Liver (tissue), 8 donors: ENCODE measurements at regions not wholly inside any gene's neighbourhood (a gene's known extent, or its start where the extent isn't known, plus 50 kb on each side); places are given as distances from the start of the nearest gene placed in this dataset.

Experiments used
- DNase-seq: peaks from one replicate; pipeline ENCODE4 v3.0.0-alpha.2; 2017; ENCODE audit warnings: low spot score
- H3K27ac ChIP-seq, 2 donors: one replicate each; pipeline ENCODE4 v1.7.0; 2013; ENCODE audit warnings: inconsistent platforms in 2 of 2, low read length in 2 of 2, control low read depth in 1 of 2, low read depth in 1 of 2, mild to moderate bottlenecking in 1 of 2
- H3K27me3 ChIP-seq, 4 donors: one replicate each; pipeline versions ENCODE4 v1.6.1 to v1.7.0; 2013; ENCODE audit warnings: low read length in 3 of 4, inconsistent platforms in 1 of 4, mild to moderate bottlenecking in 1 of 4, moderate library complexity in 1 of 4; ENCODE audit not compliant: control insufficient read depth in 4 of 4, insufficient read depth in 4 of 4
- H3K36me3 ChIP-seq, 4 donors: one replicate each; pipeline versions ENCODE4 v1.6.1 to v1.7.0; 2013; ENCODE audit warnings: low read length in 3 of 4, mild to moderate bottlenecking in 3 of 4, low read depth in 1 of 4, moderate library complexity in 1 of 4; ENCODE audit not compliant: control insufficient read depth in 4 of 4, insufficient read depth in 3 of 4
- H3K4me1 ChIP-seq, 4 donors: one replicate each; pipeline versions ENCODE4 v1.6.1 to v1.7.0; 2013; ENCODE audit warnings: low read length in 3 of 4, mild to moderate bottlenecking in 3 of 4, moderate library complexity in 1 of 4; ENCODE audit not compliant: control insufficient read depth in 4 of 4, insufficient read depth in 4 of 4
- H3K4me3 ChIP-seq, 3 donors: one replicate each; pipeline versions ENCODE4 v1.6.1 to v1.7.0; 2013; ENCODE audit warnings: low read length in 3 of 3, control low read depth in 1 of 3, low read depth in 1 of 3, mild to moderate bottlenecking in 1 of 3
- H3K9ac ChIP-seq, 2 donors: one replicate each; pipeline ENCODE4 v1.7.0; 2013; ENCODE audit warnings: low read length in 2 of 2, mild to moderate bottlenecking in 2 of 2, moderate library complexity in 2 of 2, control low read depth in 1 of 2, low read depth in 1 of 2
- H3K9me3 ChIP-seq, 4 donors: one replicate each; pipeline versions ENCODE4 v1.6.1 to v1.7.0; 2013; ENCODE audit warnings: low read length in 3 of 4; ENCODE audit not compliant: control insufficient read depth in 4 of 4
- ATF3 ChIP-seq: IDR thresholded peaks from 2 replicates; pipeline ENCODE4 v1.6.1; 2016; ENCODE audit warnings: antibody characterized with exemption
- CTCF ChIP-seq: fragments of 150-350 bp; IDR thresholded peaks from 2 replicates; pipeline ENCODE4 v1.5.1; 2017; ENCODE audit warnings: improper control_type of control experiment, low read depth, low read length; ENCODE audit not compliant: missing input control
- EGR1 ChIP-seq, 2 donors: IDR thresholded peaks; 2 replicates each; pipeline ENCODE4 v1.6.1; 2016 to 2018; ENCODE audit warnings: antibody characterized with exemption in 2 of 2, low read depth in 2 of 2
- FOXA1 ChIP-seq: IDR thresholded peaks from 2 replicates; pipeline ENCODE4 v1.6.1; 2016; ENCODE audit warnings: antibody characterized with exemption
- FOXA2 ChIP-seq: IDR thresholded peaks from 2 replicates; pipeline ENCODE4 v1.6.1; 2016; ENCODE audit warnings: antibody characterized with exemption
- GABPA ChIP-seq, 2 donors: IDR thresholded peaks in 1 of 2; conservative IDR thresholded peaks in 1 of 2; 2 replicates each; pipeline ENCODE4 v1.6.1; 2016; ENCODE audit warnings: antibody characterized with exemption in 2 of 2, mild to moderate bottlenecking in 1 of 2, moderate library complexity in 1 of 2
- HNF4A ChIP-seq, 2 donors: conservative IDR thresholded peaks; 2 replicates each; pipeline ENCODE4 v1.6.1; 2016; ENCODE audit warnings: antibody characterized with exemption in 2 of 2, mild to moderate bottlenecking in 2 of 2
- HNF4G ChIP-seq: IDR thresholded peaks from 2 replicates; pipeline ENCODE4 v1.6.1; 2016; ENCODE audit warnings: antibody characterized with exemption
- JUND ChIP-seq, 2 donors: IDR thresholded peaks; 2 replicates each; pipeline ENCODE4 v1.6.1; 2016; ENCODE audit warnings: antibody characterized with exemption in 2 of 2
- MAX ChIP-seq: IDR thresholded peaks from 2 replicates; pipeline ENCODE4 v1.6.1; 2016; ENCODE audit warnings: antibody characterized with exemption
- NR2F2 ChIP-seq: IDR thresholded peaks from 2 replicates; pipeline ENCODE4 v1.6.1; 2016; ENCODE audit warnings: antibody characterized with exemption
- RAD21 ChIP-seq, 2 donors: IDR thresholded peaks; 2 replicates each; pipeline ENCODE4 v1.6.1; 2016; ENCODE audit warnings: antibody characterized with exemption in 2 of 2, mild to moderate bottlenecking in 2 of 2
- RXRA ChIP-seq, 2 donors: IDR thresholded peaks; 2 replicates each; pipeline ENCODE4 v1.6.1; 2017 to 2018; ENCODE audit warnings: antibody characterized with exemption in 2 of 2, mild to moderate bottlenecking in 1 of 2
- SP1 ChIP-seq: IDR thresholded peaks from 2 replicates; pipeline ENCODE4 v1.6.1; 2018; ENCODE audit warnings: antibody characterized with exemption, mild to moderate bottlenecking
- TAF1 ChIP-seq: conservative IDR thresholded peaks from 2 replicates; pipeline ENCODE4 v1.6.1; 2016; ENCODE audit warnings: antibody characterized with exemption, mild to moderate bottlenecking
- YY1 ChIP-seq: IDR thresholded peaks from 2 replicates; pipeline ENCODE4 v1.6.1; 2016; ENCODE audit warnings: antibody characterized with exemption, mild to moderate bottlenecking
- WGBS: extraction: QIAGEN DNeasy Blood & Tissue Kit; methylation state at CpG from one replicate; pipeline ENCODE4 v1.1.7; 2013; 5-methylcytosine and 5-hydroxymethylcytosine counted together
- TF ChIP-seq, protein P1 (sequence below): IDR thresholded peaks from 2 replicates; pipeline ENCODE4 v1.6.1; 2016; ENCODE audit warnings: antibody characterized with exemption
- TF ChIP-seq, protein P2 (sequence below): IDR thresholded peaks from 2 replicates; pipeline ENCODE4 v1.6.1; 2016; ENCODE audit warnings: antibody characterized with exemption, mild to moderate bottlenecking
- donor health status: healthy.
- donor health status: healthy.
- donor health status: healthy.
- donor health status: healthy.
- donor health status: healthy.

DNA sequence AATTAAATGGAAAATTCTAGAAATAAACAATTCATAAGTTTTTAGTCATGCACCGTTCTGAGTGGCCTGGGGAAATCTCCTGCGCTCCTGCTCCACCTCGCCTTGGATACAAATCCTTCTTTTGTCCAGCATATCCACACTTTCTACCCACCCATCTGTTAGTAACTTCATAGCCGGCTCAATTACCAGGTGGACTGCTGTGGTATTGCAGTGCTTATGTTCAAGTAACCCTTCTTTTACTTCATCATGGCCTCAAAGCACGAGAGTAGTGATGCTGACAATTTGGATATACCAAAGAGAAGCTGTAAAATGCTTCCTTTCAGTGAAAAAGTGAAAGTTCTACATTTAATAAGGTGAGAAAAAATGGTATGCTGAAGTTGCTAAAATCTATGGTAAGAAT lies 142.3 kb upstream of the CHL1 start:
- no peak for TF ChIP-seq JUND (IDR thresholded peaks at IDR 0.05)
- TF ChIP-seq MAX: no peak
- no peak for TF ChIP-seq YY1
- no peak for TF ChIP-seq RAD21 (IDR thresholded peaks at IDR 0.05)
- TF ChIP-seq CTCF: no peak
- TF ChIP-seq HNF4A (conservative IDR thresholded peaks at IDR 0.05): no peak
- no peak for TF ChIP-seq ATF3
- Histone ChIP-seq H3K27ac (no peak overlapping the region), H3K27me3 (no peaks in the 10 kb centered on the region), H3K36me3 (no peaks in the 10 kb centered on the region), H3K4me3 (no peak overlapping the region), H3K9ac (no peak overlapping the region), H3K9me3 (peaks cover 0 to 2% (median 0%) of the 10 kb centered on the region in 4 donors), H3K4me1 (no peaks in the 10 kb centered on the region)
- DNase-seq: no peak
- WGBS: 84% methylated on average over 5 of the region's 5 CpGs

DNA sequence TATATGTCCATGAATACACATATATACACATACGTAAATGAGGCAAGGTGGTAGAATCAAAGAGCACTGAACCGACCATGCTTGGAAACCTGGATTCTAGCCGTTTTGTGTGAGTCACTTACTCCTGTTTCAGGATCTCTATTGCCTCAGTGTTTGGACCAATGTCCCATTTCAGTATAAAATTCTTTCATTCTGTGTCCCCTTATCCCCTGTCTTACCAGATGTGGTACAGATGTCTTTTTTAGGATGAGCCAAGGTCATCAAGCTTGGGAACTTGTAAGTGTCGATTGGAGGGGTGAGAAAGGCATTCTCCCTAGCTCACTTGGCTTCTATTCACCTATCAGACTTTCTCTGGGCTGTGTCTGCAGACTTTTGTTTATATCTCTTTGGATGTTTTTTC lies 139.9 kb upstream of the CHL1 start:
- WGBS: 75% methylated on average over 4 of the region's 4 CpGs
- H3K9ac ChIP-seq: no peak overlapping the region
- DNase-seq: no peak
- TF ChIP-seq HNF4G (no peak), GABPA (IDR thresholded peaks at IDR 0.05 in 1 of 2, conservative IDR thresholded peaks at IDR 0.05 in 1 of 2) (no peak), RAD21 (IDR thresholded peaks at IDR 0.05) (no peak), RXRA (IDR thresholded peaks at IDR 0.05) (no peak), SP1 (no peak), MAX (no peak), NR2F2 (no peak), YY1 (no peak), FOXA2 (no peak), ATF3 (no peak), HNF4A (conservative IDR thresholded peaks at IDR 0.05) (no peak), JUND (IDR thresholded peaks at IDR 0.05) (no peak), CTCF (no peak), EGR1 (IDR thresholded peaks at IDR 0.05; ENCODE audit: low read depth in 2 of 2) (no peak), TAF1 (no peak), FOXA1 (no peak)
- TF ChIP-seq, protein P1, sequence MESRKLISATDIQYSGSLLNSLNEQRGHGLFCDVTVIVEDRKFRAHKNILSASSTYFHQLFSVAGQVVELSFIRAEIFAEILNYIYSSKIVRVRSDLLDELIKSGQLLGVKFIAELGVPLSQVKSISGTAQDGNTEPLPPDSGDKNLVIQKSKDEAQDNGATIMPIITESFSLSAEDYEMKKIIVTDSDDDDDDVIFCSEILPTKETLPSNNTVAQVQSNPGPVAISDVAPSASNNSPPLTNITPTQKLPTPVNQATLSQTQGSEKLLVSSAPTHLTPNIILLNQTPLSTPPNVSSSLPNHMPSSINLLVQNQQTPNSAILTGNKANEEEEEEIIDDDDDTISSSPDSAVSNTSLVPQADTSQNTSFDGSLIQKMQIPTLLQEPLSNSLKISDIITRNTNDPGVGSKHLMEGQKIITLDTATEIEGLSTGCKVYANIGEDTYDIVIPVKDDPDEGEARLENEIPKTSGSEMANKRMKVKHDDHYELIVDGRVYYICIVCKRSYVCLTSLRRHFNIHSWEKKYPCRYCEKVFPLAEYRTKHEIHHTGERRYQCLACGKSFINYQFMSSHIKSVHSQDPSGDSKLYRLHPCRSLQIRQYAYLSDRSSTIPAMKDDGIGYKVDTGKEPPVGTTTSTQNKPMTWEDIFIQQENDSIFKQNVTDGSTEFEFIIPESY: no peak
- TF ChIP-seq, protein P2, sequence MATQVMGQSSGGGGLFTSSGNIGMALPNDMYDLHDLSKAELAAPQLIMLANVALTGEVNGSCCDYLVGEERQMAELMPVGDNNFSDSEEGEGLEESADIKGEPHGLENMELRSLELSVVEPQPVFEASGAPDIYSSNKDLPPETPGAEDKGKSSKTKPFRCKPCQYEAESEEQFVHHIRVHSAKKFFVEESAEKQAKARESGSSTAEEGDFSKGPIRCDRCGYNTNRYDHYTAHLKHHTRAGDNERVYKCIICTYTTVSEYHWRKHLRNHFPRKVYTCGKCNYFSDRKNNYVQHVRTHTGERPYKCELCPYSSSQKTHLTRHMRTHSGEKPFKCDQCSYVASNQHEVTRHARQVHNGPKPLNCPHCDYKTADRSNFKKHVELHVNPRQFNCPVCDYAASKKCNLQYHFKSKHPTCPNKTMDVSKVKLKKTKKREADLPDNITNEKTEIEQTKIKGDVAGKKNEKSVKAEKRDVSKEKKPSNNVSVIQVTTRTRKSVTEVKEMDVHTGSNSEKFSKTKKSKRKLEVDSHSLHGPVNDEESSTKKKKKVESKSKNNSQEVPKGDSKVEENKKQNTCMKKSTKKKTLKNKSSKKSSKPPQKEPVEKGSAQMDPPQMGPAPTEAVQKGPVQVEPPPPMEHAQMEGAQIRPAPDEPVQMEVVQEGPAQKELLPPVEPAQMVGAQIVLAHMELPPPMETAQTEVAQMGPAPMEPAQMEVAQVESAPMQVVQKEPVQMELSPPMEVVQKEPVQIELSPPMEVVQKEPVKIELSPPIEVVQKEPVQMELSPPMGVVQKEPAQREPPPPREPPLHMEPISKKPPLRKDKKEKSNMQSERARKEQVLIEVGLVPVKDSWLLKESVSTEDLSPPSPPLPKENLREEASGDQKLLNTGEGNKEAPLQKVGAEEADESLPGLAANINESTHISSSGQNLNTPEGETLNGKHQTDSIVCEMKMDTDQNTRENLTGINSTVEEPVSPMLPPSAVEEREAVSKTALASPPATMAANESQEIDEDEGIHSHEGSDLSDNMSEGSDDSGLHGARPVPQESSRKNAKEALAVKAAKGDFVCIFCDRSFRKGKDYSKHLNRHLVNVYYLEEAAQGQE: no peak
- H3K36me3 ChIP-seq: no peaks in the 10 kb centered on the region
- no peaks in the 10 kb centered on the region for H3K9me3 ChIP-seq
- H3K4me1 ChIP-seq: no peaks in the 10 kb centered on the region
- no peak overlapping the region for H3K27ac ChIP-seq
- no peaks in the 10 kb centered on the region for H3K27me3 ChIP-seq
- H3K4me3 ChIP-seq: no peak overlapping the region
